GM12865 (cell line): ENCODE measurements at regions not wholly inside any gene's neighbourhood (a gene's known extent, or its start where the extent isn't known, plus 50 kb on each side); places are given as distances from the start of the nearest gene placed in this dataset.

Experiments
- DNase-seq: peaks from one replicate; pipeline ENCODE4 v3.0.0; 2010; ENCODE audit warnings: low read depth
- H3K4me3 ChIP-seq: 2 replicates; pipeline ENCODE4 v1.5.1; 2011; ENCODE audit warnings: mild to moderate bottlenecking, low read depth, low read length, control low read depth
- TF ChIP-seq, protein P1 (sequence below): IDR thresholded peaks from 2 replicates; pipeline ENCODE4 v1.5.1; 2011; ENCODE audit warnings: low read length, control low read depth, low read depth, inconsistent platforms; ENCODE audit not compliant: insufficient read depth; ENCODE audit errors: missing control alignments

DNA sequence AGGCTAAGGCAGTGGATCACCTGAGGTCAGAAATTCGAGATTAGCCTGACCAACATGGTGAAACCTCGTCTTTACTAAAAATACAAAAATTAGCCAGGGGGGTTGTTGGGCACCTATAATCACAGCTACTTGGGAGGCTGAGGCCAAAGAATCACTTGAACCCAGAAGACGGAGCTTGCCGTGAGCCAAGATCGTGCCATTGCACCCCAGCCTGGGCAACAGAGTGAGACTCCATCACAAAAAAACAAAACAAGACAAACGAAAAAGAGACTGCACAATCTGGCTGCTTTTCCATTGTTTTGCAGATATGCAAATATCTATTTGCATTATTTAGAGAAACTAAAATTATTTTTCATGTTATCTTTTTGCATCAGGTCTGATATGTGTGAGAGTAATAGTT, 83.6 kb downstream of the ZNF486 start:
- TF ChIP-seq, protein P1, sequence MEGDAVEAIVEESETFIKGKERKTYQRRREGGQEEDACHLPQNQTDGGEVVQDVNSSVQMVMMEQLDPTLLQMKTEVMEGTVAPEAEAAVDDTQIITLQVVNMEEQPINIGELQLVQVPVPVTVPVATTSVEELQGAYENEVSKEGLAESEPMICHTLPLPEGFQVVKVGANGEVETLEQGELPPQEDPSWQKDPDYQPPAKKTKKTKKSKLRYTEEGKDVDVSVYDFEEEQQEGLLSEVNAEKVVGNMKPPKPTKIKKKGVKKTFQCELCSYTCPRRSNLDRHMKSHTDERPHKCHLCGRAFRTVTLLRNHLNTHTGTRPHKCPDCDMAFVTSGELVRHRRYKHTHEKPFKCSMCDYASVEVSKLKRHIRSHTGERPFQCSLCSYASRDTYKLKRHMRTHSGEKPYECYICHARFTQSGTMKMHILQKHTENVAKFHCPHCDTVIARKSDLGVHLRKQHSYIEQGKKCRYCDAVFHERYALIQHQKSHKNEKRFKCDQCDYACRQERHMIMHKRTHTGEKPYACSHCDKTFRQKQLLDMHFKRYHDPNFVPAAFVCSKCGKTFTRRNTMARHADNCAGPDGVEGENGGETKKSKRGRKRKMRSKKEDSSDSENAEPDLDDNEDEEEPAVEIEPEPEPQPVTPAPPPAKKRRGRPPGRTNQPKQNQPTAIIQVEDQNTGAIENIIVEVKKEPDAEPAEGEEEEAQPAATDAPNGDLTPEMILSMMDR, result no peak
- DNase-seq, result no peak
- no peak overlapping the region for H3K4me3 ChIP-seq

DNA sequence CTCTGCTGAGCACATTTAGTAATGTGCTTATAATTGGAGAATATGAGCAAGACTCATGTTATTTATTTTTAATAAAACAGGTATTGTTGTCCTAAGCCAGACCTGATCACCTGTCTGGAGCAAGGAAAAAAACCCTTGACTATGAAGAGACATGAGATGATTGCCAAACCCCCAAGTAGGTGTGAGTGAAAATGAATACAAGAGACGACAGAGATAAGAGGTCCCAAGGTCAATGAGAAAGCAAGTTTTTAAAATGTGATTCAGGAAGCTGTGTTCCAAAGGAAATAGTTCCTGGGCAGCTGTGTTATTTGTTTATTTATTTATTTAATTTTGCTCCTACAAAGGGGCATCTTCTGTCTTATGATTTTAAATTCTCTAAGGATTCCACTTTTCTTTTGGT, 83.1 kb downstream of the ZNF486 start:
- no peak overlapping the region for H3K4me3 ChIP-seq
- TF ChIP-seq, protein P1, result no peak

More for the DNA sequence above, 83.1 kb downstream of the ZNF486 start:
- DNase-seq, result no peak
